Right lung (tissue), 2 donors: ENCODE measurements at regions not wholly inside any gene's neighbourhood (a gene's known extent, or its start where the extent isn't known, plus 50 kb on each side); places are given as distances from the start of the nearest gene placed in this dataset.

Source experiments
- DNase-seq, 2 donors: peaks; one replicate each; pipeline ENCODE4 v3.0.0-alpha.2; 2013

GRCh38 chr5:36355516-36355915 is 53.8 kb upstream of the RANBP3L start:
- DNase-seq = no peak

GRCh38 chr5:36356915-36357314 is 55.2 kb upstream of the RANBP3L start:
- DNase-seq = no peak

GRCh38 chr5:36357391-36357975 is 55.8 kb upstream of the RANBP3L start:
- DNase-seq = peak; percentile 32 to 43

- no peak for DNase-seq
These were observed 57.6 kb upstream of the RANBP3L start for GRCh38 chr5:36359267-36359666.

GRCh38 chr5:36360307-36360706 is 58.6 kb upstream of the RANBP3L start:
- no peak for DNase-seq

- no peak for DNase-seq
These were observed 61.4 kb upstream of the RANBP3L start for GRCh38 chr5:36363101-36363500.

GRCh38 chr5:36363744-36364143 is 62.0 kb upstream of the RANBP3L start:
- DNase-seq = no peak

- DNase-seq = no peak
These were observed 62.8 kb upstream of the RANBP3L start for GRCh38 chr5:36364473-36364872.

GRCh38 chr5:36365896-36366295 is 64.2 kb upstream of the RANBP3L start:
- DNase-seq = no peak

GRCh38 chr5:36366883-36367282 is 65.2 kb upstream of the RANBP3L start:
- DNase-seq = no peak

GRCh38 chr5:36367524-36367923 is 65.8 kb upstream of the RANBP3L start:
- DNase-seq = no peak

GRCh38 chr5:36369219-36369690 is 67.6 kb upstream of the RANBP3L start:
- DNase-seq = no peak

GRCh38 chr5:36370073-36370472 is 68.4 kb upstream of the RANBP3L start:
- no peak for DNase-seq

- DNase-seq = no peak
These were observed 69.7 kb upstream of the RANBP3L start for GRCh38 chr5:36371366-36371765.

- DNase-seq = no peak
These were observed 71.9 kb upstream of the RANBP3L start for GRCh38 chr5:36373527-36374086.

GRCh38 chr5:36374266-36374862 is 72.7 kb upstream of the RANBP3L start:
- no peak for DNase-seq

- no peak for DNase-seq
These were observed 75.5 kb upstream of the RANBP3L start for GRCh38 chr5:36377192-36377591.

- DNase-seq = no peak
These were observed 76.8 kb upstream of the RANBP3L start for GRCh38 chr5:36378551-36378950.

GRCh38 chr5:36382890-36383289 is 81.2 kb upstream of the RANBP3L start:
- DNase-seq = no peak

- DNase-seq = no peak
These were observed 82.2 kb upstream of the RANBP3L start for GRCh38 chr5:36383942-36384341.

- DNase-seq = no peak
These were observed 83.1 kb upstream of the RANBP3L start for GRCh38 chr5:36384845-36385244.

GRCh38 chr5:36385495-36385894 is 83.8 kb upstream of the RANBP3L start:
- no peak for DNase-seq

GRCh38 chr5:36388288-36388687 is 86.6 kb upstream of the RANBP3L start:
- DNase-seq = no peak

- peak in 1 of 2 donors; percentile 21 for DNase-seq
These were observed 87.5 kb upstream of the RANBP3L start for GRCh38 chr5:36389245-36389644.
